D721Med (cell line): ENCODE measurements at regions not wholly inside any gene's neighbourhood (a gene's known extent, or its start where the extent isn't known, plus 50 kb on each side); places are given as distances from the start of the nearest gene placed in this dataset.
"Not testable (repeated sequence)": the region's sequence is repeated elsewhere in the genome, so short reads cannot be mapped to it uniquely, and the experiment has no call there.

Experiments
- DNase-seq: peaks from one replicate; pipeline ENCODE4 v3.0.0; 2011; ENCODE audit warnings: low spot score; ENCODE audit not compliant: insufficient read length
- FAIRE-seq: peaks from 2 replicates; lab custom pipeline; 2011; peaks lifted over from hg19 to GRCh38; lab: Jason Lieb, UNC
- TF ChIP-seq, protein P1 (sequence below): IDR thresholded peaks from 2 replicates; pipeline ENCODE4 v1.5.1; 2012; ENCODE audit warnings: mild to moderate bottlenecking, control low read depth; ENCODE audit not compliant: insufficient read depth; ENCODE audit errors: missing control alignments

DNA sequence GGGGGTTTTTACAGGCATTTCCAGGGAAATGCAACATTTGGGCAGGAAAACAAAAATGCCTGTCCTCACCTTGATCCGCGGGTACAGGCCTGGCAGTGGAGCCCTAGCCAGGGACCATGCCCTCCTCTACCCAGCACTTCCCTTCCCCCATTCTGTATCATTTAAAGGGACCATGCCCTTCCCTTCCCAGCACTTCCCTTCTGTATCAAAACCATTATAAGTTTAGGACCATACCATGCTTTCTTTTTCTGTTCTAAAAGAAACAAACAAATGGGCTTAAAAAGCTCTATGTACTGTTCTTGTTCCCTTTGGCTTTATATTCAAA is 166.9 kb upstream of the ZNF608 start:
- FAIRE-seq (no peak), DNase-seq (no peak)
- TF ChIP-seq, protein P1, sequence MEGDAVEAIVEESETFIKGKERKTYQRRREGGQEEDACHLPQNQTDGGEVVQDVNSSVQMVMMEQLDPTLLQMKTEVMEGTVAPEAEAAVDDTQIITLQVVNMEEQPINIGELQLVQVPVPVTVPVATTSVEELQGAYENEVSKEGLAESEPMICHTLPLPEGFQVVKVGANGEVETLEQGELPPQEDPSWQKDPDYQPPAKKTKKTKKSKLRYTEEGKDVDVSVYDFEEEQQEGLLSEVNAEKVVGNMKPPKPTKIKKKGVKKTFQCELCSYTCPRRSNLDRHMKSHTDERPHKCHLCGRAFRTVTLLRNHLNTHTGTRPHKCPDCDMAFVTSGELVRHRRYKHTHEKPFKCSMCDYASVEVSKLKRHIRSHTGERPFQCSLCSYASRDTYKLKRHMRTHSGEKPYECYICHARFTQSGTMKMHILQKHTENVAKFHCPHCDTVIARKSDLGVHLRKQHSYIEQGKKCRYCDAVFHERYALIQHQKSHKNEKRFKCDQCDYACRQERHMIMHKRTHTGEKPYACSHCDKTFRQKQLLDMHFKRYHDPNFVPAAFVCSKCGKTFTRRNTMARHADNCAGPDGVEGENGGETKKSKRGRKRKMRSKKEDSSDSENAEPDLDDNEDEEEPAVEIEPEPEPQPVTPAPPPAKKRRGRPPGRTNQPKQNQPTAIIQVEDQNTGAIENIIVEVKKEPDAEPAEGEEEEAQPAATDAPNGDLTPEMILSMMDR: no peak

DNA sequence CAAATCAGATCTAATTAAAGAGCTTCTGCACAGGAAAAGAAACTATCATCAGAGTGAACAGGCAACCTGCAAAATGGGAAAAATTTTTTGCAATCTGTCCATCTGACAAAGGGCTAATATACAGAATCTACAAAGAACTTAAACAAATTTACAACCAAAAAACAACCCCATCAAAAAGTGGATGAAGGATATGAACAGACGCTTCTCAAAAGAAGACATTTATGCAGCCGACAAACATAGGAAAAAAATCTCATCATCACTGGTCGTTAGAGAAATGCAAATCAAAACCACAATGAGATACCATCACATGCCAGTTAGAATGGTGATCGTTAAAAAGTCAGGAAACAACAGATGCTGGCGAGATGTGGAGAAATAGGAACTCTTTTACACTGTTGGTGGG is 169.9 kb upstream of the ZNF608 start:
- FAIRE-seq, DNase-seq: not testable (repeated sequence)

DNA sequence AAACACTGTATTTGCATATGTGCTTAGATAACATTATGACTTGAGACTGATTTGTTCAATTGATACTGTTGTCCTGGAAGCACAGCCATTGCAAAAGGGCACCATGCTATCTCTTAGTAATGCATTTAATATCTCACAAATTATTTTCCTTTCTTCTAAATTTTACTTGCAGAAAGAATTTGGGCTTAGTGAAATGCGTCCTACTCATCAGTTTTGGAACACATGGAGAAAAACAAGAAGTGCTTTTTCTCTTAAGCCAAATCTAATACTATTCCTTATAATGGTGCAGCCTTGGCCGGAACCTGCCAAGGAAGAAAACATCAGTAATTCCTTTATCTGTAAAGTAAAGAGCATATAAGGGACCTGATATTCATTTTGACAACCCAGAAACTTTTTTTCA is 172.2 kb upstream of the ZNF608 start:
- DNase-seq (no peak), FAIRE-seq (no peak)
- TF ChIP-seq, protein P1: no peak

DNA sequence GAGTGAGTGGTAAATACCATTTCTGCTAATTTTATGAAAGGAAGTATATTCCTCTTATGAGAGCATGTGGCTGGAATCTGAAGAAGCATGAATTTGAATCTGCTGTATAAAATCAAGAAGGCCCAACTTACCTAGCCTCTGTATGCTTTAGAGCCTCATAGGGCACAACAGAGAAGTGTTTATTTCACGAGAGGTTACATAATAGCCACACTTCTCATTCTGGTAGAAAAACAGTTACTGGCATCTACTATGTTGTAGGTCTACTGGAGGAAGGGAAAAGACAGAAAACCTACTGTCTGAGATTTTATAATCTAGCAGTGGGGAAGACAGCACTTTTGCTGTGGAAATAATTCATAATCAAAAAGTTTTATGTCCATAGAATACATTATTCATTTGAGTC is 172.6 kb upstream of the ZNF608 start:
- FAIRE-seq (no peak), DNase-seq (no peak)
- TF ChIP-seq, protein P1: no peak

DNA sequence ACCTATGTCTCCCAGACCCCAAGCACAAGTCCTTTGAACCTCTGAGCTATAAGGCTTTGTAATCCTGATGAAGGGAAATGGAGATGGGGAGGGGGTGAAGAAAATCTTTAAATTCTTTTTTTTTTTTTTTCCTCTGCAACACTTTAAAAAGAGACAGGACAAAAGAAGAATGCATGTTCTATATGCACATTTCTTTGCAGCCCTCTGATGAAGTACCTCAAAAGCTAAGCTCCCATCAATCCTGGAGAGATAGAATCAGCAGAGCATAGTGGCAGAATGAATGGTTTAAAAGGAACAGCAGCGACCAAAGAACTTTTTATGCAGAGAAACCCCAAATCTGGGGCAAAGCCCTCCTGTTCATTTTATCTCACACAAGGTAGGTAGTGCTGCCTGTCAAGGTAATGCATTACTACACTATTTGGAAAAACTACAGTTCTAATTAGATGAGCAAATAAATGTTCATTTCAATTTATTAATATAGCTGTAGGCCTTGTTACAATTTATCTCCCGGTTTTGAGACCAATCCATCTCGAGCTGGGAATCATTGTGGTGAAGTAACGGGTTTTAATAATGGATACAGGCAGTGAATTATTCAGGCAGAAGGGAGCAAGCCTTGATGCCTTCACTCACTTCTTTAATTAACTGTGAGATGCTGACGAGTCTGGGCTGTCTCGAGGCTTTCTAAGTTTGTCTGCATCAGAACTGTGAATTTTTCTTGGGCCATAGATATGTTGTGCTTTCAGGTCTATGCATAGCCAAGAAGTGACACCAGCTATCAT is 173.5 kb upstream of the ZNF608 start:
- TF ChIP-seq, protein P1: no peak
- no peak for DNase-seq
- FAIRE-seq: no peak

DNA sequence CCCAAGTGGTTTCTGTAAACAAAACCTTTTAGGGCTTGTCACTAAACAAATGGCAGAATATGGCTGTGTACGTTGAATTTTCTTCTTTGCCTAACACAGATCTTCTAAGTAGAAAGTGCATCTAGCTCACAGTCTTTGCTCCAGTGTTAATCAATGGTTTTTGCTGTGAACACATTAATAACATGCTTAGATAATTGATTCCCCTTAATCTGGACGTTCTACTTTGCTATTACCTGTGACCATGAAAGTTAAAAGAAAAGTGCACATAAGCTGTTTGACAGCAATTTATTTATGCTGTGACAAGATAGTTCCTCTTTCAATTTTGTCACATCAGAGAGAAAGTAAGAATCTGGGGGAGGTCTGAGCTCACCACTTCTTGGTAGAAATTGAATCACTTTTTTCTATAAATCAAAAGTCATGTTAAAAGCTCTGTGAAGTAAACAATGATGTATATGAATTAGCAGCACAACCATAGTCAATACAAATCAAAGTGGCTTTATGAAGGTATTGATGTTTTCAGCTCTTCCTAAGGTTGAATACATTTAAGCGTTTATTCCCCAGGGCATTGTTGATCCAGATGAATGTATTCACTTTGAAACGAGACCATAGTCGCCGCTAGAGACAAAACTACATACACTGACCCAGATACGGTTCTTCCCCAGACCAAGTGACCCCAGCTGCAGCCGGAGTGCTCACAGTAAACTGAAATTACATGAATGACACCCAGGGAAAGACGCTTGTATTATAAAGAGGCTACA is 174.6 kb upstream of the ZNF608 start:
- DNase-seq (no peak), FAIRE-seq (no peak)
- TF ChIP-seq, protein P1: no peak

DNA sequence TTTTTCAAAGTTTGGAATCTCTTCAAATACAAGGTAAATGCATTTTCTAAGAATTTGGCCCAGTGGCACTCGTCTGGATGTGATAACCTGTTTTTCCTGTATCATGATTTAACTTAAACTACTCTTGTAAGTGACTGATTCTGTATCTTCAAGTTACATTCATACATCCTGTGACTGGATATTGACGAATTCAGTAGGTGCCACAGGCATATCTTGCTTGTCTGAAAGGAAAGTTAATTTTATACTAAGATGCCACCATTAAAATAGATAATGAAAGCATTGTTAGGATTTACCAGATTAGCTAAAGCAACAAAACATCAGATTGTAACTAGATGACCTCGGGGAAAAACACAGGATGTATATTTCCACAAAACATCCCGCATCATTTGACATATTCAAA is 175.3 kb upstream of the ZNF608 start:
- DNase-seq (no peak), FAIRE-seq (peak; percentile 11)
- TF ChIP-seq, protein P1: no peak
